K562 (cell line): ENCODE measurements at regions not wholly inside any gene's neighbourhood (a gene's known extent, or its start where the extent isn't known, plus 50 kb on each side); places are given as distances from the start of the nearest gene placed in this dataset.

Experiments
- NFE2 ChIP-seq: IDR thresholded peaks from 2 replicates; pipeline ENCODE4 v1.6.1; 2014; ENCODE audit warnings: antibody characterized with exemption, low read depth
- RBM34 ChIP-seq: fragments of 200-400 bp; formaldehyde crosslinking; IDR thresholded peaks from 2 replicates; pipeline ENCODE4 v1.6.1; 2018; ENCODE audit warnings: low read length, borderline replicate concordance; ENCODE audit not compliant: insufficient read depth
- SFPQ ChIP-seq: fragments of 200-400 bp; formaldehyde crosslinking; IDR thresholded peaks from 2 replicates; pipeline ENCODE4 v1.6.1; 2017; ENCODE audit warnings: mild to moderate bottlenecking, low read depth, low read length, moderate library complexity
- TF ChIP-seq, protein P1 (sequence below), 2 experiments: IDR thresholded peaks in 1 of 2; conservative IDR thresholded peaks in 1 of 2; 2 replicates each; pipeline ENCODE4 v1.6.1; 2016; ENCODE audit warnings: low read depth in 2 of 2, mild to moderate bottlenecking in 1 of 2, missing compliant biosample characterization in 1 of 2, missing genetic modification characterization in 1 of 2, moderate library complexity in 1 of 2
- TF ChIP-seq, protein P2 (sequence below): sonication (generic); formaldehyde crosslinking; IDR thresholded peaks from 2 replicates; pipeline ENCODE4 v1.4.0; 2020; ENCODE audit warnings: mild to moderate bottlenecking, missing genetic modification reagents

DNA sequence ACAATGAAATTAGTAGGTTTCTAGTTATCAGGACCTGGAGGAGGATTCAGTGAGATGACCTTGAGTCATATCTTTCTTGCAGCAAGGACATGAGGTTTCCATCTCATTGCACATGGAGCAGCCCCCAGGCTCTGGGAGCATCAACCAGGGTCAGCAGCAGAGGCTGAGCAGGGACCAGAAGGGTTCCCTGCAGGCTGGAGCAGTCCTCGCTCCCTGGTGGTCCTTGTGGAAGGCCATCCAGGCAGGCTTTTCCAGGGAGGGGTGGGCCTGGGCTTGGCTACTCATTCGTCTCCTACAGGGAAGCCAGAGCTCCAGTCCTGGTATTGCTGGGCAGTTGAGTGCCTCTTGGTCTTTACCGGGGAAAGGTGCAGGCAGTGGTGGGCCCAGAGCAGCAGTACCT, 587.5 kb downstream of the GLRX3 start (continued):
- TF ChIP-seq SFPQ (no peak), RBM34 (no peak), NFE2 (no peak)
- TF ChIP-seq, protein P1, sequence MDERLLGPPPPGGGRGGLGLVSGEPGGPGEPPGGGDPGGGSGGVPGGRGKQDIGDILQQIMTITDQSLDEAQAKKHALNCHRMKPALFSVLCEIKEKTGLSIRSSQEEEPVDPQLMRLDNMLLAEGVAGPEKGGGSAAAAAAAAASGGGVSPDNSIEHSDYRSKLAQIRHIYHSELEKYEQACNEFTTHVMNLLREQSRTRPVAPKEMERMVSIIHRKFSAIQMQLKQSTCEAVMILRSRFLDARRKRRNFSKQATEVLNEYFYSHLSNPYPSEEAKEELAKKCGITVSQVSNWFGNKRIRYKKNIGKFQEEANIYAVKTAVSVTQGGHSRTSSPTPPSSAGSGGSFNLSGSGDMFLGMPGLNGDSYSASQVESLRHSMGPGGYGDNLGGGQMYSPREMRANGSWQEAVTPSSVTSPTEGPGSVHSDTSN (CRISPR knock-in tag; IDR thresholded peaks at IDR 0.05; ENCODE audit: low read depth): no peak
- TF ChIP-seq, protein P1 (tag; conservative IDR thresholded peaks at IDR 0.05; ENCODE audit: low read depth): no peak
- TF ChIP-seq, protein P2, sequence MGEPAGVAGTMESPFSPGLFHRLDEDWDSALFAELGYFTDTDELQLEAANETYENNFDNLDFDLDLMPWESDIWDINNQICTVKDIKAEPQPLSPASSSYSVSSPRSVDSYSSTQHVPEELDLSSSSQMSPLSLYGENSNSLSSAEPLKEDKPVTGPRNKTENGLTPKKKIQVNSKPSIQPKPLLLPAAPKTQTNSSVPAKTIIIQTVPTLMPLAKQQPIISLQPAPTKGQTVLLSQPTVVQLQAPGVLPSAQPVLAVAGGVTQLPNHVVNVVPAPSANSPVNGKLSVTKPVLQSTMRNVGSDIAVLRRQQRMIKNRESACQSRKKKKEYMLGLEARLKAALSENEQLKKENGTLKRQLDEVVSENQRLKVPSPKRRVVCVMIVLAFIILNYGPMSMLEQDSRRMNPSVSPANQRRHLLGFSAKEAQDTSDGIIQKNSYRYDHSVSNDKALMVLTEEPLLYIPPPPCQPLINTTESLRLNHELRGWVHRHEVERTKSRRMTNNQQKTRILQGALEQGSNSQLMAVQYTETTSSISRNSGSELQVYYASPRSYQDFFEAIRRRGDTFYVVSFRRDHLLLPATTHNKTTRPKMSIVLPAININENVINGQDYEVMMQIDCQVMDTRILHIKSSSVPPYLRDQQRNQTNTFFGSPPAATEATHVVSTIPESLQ: no peak
